ENCODE measurements at regions not wholly inside any gene's neighbourhood (a gene's known extent, or its start where the extent isn't known, plus 50 kb on each side); places are given as distances from the start of the nearest gene placed in this dataset.

DNA sequence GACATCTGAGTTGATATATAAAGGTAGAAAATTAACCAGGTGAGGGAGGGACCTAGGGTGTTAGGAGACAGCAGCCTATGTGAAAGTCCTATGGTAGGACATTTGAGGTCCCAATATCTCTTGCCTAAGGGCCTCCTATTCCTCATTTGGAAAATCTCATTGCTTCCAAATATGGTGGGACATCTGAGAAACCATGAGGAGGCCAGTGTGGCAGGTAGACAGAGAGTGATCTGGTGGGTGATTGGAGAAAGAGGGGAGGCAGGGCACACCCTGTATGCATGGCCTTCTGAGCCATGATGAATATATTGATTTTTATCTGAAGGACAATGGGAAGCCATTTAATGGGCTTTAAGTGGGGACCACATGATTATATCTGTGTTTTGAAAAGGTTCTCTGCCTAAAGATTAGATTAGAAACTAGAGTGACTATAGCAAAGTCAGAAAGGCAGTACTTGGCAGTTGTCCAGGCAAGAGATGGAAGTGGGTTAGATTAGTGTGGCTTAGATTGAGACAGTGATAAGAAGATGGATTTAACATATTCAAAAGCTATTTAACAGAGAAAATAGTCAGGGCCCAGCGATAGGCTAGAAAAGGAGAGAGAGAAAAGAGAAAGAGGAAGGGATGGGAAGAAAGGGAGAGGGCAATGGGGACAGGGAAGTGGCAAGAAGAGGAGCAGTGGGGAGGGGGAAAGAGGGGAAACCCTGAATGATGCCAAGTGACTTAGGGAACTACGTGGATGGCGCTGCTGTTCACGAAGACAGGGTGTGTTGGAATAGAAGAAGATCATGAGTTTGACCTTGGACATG lies 237.2 kb upstream of the SRRM4 start:
- POLR2A ChIA-PET, result no interaction called here
- H3K4me3 Mint-ChIP-seq, result no peak overlapping the region
- ATAC-seq (no peak), DNase-seq (ENCODE audit: low spot score) (no peak)
- H3K4me1 Mint-ChIP-seq, result peaks cover 3% of the 10 kb centered on the region; the same call in 1 of the 2 replicates
- TF ChIP-seq GRHL2 (CRISPR knock-in tag; IDR thresholded peaks at IDR 0.05; ENCODE audit: insufficient replicate concordance, severe bottlenecking) (no peak), TCF7 (CRISPR knock-in tag; IDR thresholded peaks at IDR 0.05; ENCODE audit: low read depth) (no peak), CBFB (CRISPR knock-in tag; IDR thresholded peaks at IDR 0.05; ENCODE audit: low read depth) (no peak), CREB1 (CRISPR knock-in tag; IDR thresholded peaks at IDR 0.05) (no peak), SMAD3 (CRISPR knock-in tag; IDR thresholded peaks at IDR 0.05; ENCODE audit: borderline replicate concordance) (no peak), CREM (CRISPR knock-in tag; IDR thresholded peaks at IDR 0.05) (no peak), TP53 (CRISPR knock-in tag; IDR thresholded peaks at IDR 0.05) (no peak), MYBL2 (CRISPR knock-in tag; IDR thresholded peaks at IDR 0.05) (no peak), JAZF1 (CRISPR knock-in tag; IDR thresholded peaks at IDR 0.05) (no peak), ZSCAN18 (CRISPR knock-in tag; IDR thresholded peaks at IDR 0.05) (no peak), ZNF121 (CRISPR knock-in tag; IDR thresholded peaks at IDR 0.05) (no peak), FOXK1 (CRISPR knock-in tag; IDR thresholded peaks at IDR 0.05) (no peak), FOXP4 (CRISPR knock-in tag; IDR thresholded peaks at IDR 0.05) (no peak), AFF4 (CRISPR knock-in tag; IDR thresholded peaks at IDR 0.05; ENCODE audit: borderline replicate concordance) (no peak), IRF1 (CRISPR knock-in tag; IDR thresholded peaks at IDR 0.05) (no peak), ZBTB21 (CRISPR knock-in tag; IDR thresholded peaks at IDR 0.05; ENCODE audit: borderline replicate concordance) (no peak)
- TF ChIP-seq, protein P1, sequence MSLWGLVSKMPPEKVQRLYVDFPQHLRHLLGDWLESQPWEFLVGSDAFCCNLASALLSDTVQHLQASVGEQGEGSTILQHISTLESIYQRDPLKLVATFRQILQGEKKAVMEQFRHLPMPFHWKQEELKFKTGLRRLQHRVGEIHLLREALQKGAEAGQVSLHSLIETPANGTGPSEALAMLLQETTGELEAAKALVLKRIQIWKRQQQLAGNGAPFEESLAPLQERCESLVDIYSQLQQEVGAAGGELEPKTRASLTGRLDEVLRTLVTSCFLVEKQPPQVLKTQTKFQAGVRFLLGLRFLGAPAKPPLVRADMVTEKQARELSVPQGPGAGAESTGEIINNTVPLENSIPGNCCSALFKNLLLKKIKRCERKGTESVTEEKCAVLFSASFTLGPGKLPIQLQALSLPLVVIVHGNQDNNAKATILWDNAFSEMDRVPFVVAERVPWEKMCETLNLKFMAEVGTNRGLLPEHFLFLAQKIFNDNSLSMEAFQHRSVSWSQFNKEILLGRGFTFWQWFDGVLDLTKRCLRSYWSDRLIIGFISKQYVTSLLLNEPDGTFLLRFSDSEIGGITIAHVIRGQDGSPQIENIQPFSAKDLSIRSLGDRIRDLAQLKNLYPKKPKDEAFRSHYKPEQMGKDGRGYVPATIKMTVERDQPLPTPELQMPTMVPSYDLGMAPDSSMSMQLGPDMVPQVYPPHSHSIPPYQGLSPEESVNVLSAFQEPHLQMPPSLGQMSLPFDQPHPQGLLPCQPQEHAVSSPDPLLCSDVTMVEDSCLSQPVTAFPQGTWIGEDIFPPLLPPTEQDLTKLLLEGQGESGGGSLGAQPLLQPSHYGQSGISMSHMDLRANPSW (CRISPR knock-in tag; conservative IDR thresholded peaks at IDR 0.05; ENCODE audit: low read depth), result no peak
- TF ChIP-seq, protein P2, sequence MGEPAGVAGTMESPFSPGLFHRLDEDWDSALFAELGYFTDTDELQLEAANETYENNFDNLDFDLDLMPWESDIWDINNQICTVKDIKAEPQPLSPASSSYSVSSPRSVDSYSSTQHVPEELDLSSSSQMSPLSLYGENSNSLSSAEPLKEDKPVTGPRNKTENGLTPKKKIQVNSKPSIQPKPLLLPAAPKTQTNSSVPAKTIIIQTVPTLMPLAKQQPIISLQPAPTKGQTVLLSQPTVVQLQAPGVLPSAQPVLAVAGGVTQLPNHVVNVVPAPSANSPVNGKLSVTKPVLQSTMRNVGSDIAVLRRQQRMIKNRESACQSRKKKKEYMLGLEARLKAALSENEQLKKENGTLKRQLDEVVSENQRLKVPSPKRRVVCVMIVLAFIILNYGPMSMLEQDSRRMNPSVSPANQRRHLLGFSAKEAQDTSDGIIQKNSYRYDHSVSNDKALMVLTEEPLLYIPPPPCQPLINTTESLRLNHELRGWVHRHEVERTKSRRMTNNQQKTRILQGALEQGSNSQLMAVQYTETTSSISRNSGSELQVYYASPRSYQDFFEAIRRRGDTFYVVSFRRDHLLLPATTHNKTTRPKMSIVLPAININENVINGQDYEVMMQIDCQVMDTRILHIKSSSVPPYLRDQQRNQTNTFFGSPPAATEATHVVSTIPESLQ (CRISPR knock-in tag; IDR thresholded peaks at IDR 0.05), result no peak
- no peak overlapping the region for H3K27ac Mint-ChIP-seq
- H3K36me3 Mint-ChIP-seq, result no peaks in the 10 kb centered on the region
- H3K27me3 Mint-ChIP-seq (ENCODE audit: low read depth), result no peaks in the 10 kb centered on the region
- CTCF ChIA-PET, result no interaction called here
- peaks cover 13% of the 10 kb centered on the region for H3K9me3 Mint-ChIP-seq
